CD8-positive, alpha-beta memory T cell (primary cell): ENCODE measurements at regions not wholly inside any gene's neighbourhood (a gene's known extent, or its start where the extent isn't known, plus 50 kb on each side); places are given as distances from the start of the nearest gene placed in this dataset.
A peak's percentile ranks its signal among the peaks of the same experiment; 100 is the strongest.
"Not testable (repeated sequence)": the region's sequence is repeated elsewhere in the genome, so short reads cannot be mapped to it uniquely, and the experiment has no call there.

Experiments used
- CTCF ChIA-PET: fragments of 350-600 bp; sonication (Branson Sonifier 250); formaldehyde crosslinking; loops from one replicate; lab custom pipeline; 2021; ENCODE audit warnings: antibody characterized with exemption; lab: Charles Lee
- POLR2A ChIA-PET: fragments of 350-600 bp; sonication (Branson Sonifier 250); formaldehyde crosslinking; loops from one replicate; lab custom pipeline; 2021; ENCODE audit warnings: antibody characterized with exemption; lab: Charles Lee
- DNase-seq, 5 donors: peaks; one replicate each; pipeline versions ENCODE4 v3.0.0 to v3.0.0-alpha.2; 2020 to 2022; ENCODE audit warnings: mixed read lengths in 1 of 5
- H3K27ac ChIP-seq: one replicate; pipeline ENCODE4 v1.7.0; 2013; ENCODE audit warnings: low read depth, mild to moderate bottlenecking, low read length, moderate library complexity
- H3K27me3 ChIP-seq: 2 replicates; pipeline ENCODE4 v1.7.0; 2013; ENCODE audit warnings: low read length, mild to moderate bottlenecking; ENCODE audit not compliant: insufficient read depth, poor library complexity, severe bottlenecking
- H3K36me3 ChIP-seq: 2 replicates; pipeline ENCODE4 v1.7.0; 2013; ENCODE audit warnings: mild to moderate bottlenecking, low read length, moderate library complexity; ENCODE audit not compliant: insufficient read depth
- H3K4me1 ChIP-seq: 2 replicates; pipeline ENCODE4 v1.7.0; 2013; ENCODE audit warnings: mild to moderate bottlenecking, low read length, moderate library complexity; ENCODE audit not compliant: insufficient read depth
- H3K4me3 ChIP-seq: 2 replicates; pipeline ENCODE4 v1.7.0; 2013; ENCODE audit warnings: mild to moderate bottlenecking, low read length
- H3K9me3 ChIP-seq: 2 replicates; pipeline ENCODE4 v1.7.0; 2013; ENCODE audit warnings: mild to moderate bottlenecking, low read length
- H3K27ac Mint-ChIP-seq, 8 donors: one replicate each; pipeline ENCODE4 v1.8.0; 2020 to 2021; ENCODE audit warnings: mixed read lengths in 8 of 8, mild to moderate bottlenecking in 6 of 8, inconsistent platforms in 3 of 8, moderate library complexity in 3 of 8
- H3K27me3 Mint-ChIP-seq, 2 donors: one replicate each; pipeline ENCODE4 v1.8.0; 2020 to 2021; ENCODE audit warnings: mixed read lengths in 2 of 2, mild to moderate bottlenecking in 1 of 2, moderate library complexity in 1 of 2
- H3K36me3 Mint-ChIP-seq, 3 donors: one replicate each; pipeline ENCODE4 v1.8.0; 2020 to 2021; ENCODE audit warnings: mixed read lengths in 3 of 3, inconsistent platforms in 1 of 3, mild to moderate bottlenecking in 1 of 3
- H3K4me1 Mint-ChIP-seq, 3 donors: one replicate each; pipeline ENCODE4 v1.8.0; 2020 to 2021; ENCODE audit warnings: mixed read lengths in 3 of 3, inconsistent platforms in 1 of 3, mild to moderate bottlenecking in 1 of 3
- H3K4me3 Mint-ChIP-seq, 7 donors: one replicate each; pipeline ENCODE4 v1.8.0; 2020 to 2021; ENCODE audit warnings: mixed read lengths in 7 of 7, mild to moderate bottlenecking in 6 of 7, moderate library complexity in 4 of 7, inconsistent platforms in 2 of 7
- H3K9me3 Mint-ChIP-seq, 5 donors: one replicate each; pipeline ENCODE4 v1.8.0; 2020 to 2022; ENCODE audit warnings: mixed read lengths in 5 of 5, mild to moderate bottlenecking in 3 of 5, moderate library complexity in 2 of 5, inconsistent platforms in 1 of 5

DNA sequence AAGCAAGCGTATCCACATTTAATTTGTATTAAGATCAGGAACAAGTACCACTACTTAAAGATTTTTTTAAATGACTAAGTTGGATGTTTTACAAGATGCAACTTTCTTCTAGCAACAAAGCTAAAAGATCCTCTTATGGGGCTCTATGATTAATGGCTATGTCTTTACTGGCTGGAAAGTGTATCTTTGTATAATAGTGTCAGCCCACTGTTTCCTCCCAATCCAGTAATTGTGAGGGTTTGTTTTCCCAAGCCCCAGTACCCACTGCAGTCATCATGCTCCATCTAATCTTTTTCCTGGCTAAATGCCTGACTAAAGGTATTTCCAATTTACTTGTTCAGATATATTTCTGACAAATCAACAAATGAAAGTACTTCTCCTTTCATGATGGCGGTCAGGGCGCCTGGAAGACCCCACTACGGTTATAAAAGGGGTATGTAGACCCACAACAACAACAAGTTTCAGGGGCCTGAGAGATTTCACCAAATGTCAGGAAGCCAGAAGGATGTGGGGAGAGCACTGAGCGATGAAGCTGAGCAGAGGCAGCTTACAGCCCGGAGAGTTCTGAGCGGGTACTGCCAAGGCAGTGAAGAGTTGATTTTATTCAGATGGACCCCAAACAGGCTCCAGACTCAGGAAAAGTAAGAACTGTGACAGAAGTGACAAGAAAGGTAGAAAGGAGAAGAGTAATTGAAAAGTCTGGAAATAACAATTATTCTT is 222.6 kb upstream of the KLF14 start:
- Mint-ChIP-seq H3K9me3 (no peaks in the 10 kb centered on the region), H3K4me3 (peak overlapping the region; percentile 69 to 91 (median 75)), H3K27me3 (no peaks in the 10 kb centered on the region), H3K27ac (peak overlapping the region in 7 of 8 donors; percentile 89 to 100 (median 97)), H3K36me3 (peaks cover 0 to 76% (median 12%) of the 10 kb centered on the region in 3 donors), H3K4me1 (peaks cover 0 to 77% (median 0%) of the 10 kb centered on the region in 3 donors)
- POLR2A ChIA-PET: interaction anchor here (0.8 to 3.0 kb wide), 7 partner anchors 9 to 150 kb away, joined by 3 to 11 read pairs (median 4); no protein-coding TSS in a partner anchor
- H3K27ac ChIP-seq: peak overlapping the region; percentile 27
- H3K9me3 ChIP-seq: no peaks in the 10 kb centered on the region
- no peaks in the 10 kb centered on the region for H3K27me3 ChIP-seq
- peaks cover 84% of the 10 kb centered on the region for H3K4me1 ChIP-seq
- H3K36me3 ChIP-seq: no peaks in the 10 kb centered on the region
- no peak for DNase-seq
- CTCF ChIA-PET: interaction anchor here (1.0 to 4.9 kb wide), 5 partner anchors 9 to 114 kb away, joined by 4 to 56 read pairs (median 5); no protein-coding TSS in a partner anchor
- no peak overlapping the region for H3K4me3 ChIP-seq

DNA sequence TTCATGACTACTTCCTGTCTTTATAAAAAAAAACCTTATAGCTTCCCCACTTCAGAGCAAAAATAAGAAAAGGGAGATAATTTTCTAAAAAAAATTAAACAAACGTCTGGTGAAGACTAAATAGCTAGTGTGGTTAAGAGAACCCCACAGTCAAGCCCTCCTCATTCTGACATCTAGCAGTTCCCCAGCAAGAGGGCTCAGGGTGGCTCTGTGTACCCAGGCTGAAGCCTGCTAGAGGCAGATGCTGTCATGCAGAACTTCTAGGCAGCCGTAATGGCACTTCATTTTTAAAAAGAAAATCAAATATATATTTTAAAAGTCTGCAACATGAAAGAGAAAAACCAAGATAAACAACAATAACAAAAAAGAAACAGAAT is 223.1 kb upstream of the KLF14 start:
- no peaks in the 10 kb centered on the region for H3K9me3 Mint-ChIP-seq
- Histone ChIP-seq H3K4me3 (no peak overlapping the region), H3K27ac (peak overlapping the region; percentile 27), H3K9me3 (no peaks in the 10 kb centered on the region), H3K36me3 (no peaks in the 10 kb centered on the region), H3K4me1 (peaks cover 84% of the 10 kb centered on the region), H3K27me3 (no peaks in the 10 kb centered on the region)
- peak overlapping the region in 7 of 8 donors; percentile 89 to 100 (median 97) for H3K27ac Mint-ChIP-seq
- ChIA-PET CTCF (interaction anchor here (1.0 to 4.9 kb wide), 7 partner anchors 8 to 113 kb away, joined by 3 to 56 read pairs (median 4); no protein-coding TSS in a partner anchor), POLR2A (interaction anchor here (0.8 to 3.0 kb wide), 6 partner anchors 10 to 149 kb away, joined by 3 to 11 read pairs (median 4); no protein-coding TSS in a partner anchor)
- H3K4me3 Mint-ChIP-seq: peak overlapping the region; percentile 69 to 91 (median 75)
- peaks cover 0 to 80% (median 10%) of the 10 kb centered on the region in 3 donors for H3K36me3 Mint-ChIP-seq
- peaks cover 0 to 82% (median 0%) of the 10 kb centered on the region in 3 donors for H3K4me1 Mint-ChIP-seq
- H3K27me3 Mint-ChIP-seq: no peaks in the 10 kb centered on the region
- DNase-seq: peak in 4 of 5 donors; percentile 26 to 67 (median 33)

DNA sequence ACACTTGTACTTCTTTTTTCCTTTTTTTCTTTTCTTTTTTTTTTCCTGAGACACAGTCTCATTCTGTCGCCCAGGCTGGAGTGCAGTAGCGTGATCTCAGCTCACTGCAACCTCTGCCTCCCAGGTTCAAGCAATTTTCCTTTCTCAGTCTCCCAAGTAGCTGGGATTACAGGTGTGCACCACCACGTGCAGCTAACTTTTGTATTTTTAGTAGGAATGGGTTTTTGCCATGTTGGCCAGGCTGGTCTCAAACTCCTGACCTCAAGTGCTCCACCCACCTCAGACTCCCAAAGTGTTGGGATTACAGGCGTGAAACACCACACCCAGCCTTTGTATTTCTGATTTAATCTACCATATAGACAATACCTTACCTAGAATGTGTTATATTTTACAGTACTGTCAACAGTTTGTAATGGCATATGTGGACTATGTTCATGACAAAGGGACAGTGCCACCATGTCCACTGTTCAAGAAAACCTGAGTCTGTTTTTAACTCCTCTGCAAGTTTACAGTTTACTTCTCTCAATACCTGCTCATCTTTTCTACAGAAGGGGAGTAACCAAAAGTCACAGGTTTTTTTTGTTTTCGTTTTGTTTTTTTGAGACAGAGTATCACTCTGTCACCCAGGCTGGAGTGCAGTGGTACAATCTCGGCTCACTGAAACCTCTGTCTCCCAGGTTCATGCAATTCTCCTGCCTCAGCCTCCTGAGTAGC is 223.9 kb upstream of the KLF14 start:
- H3K4me3 ChIP-seq: peak overlapping the region; percentile 9
- H3K27ac ChIP-seq, H3K36me3 ChIP-seq, H3K9me3 Mint-ChIP-seq, H3K27me3 Mint-ChIP-seq, DNase-seq, H3K9me3 ChIP-seq, H3K27me3 ChIP-seq: not testable (repeated sequence)
- peak overlapping the region; percentile 69 to 91 (median 75) for H3K4me3 Mint-ChIP-seq
- ChIA-PET CTCF (interaction anchor here (0.6 to 4.9 kb wide), 11 partner anchors 8 to 82 kb away, joined by 3 to 56 read pairs (median 7); no protein-coding TSS in a partner anchor), POLR2A (interaction anchor here (0.6 to 1.4 kb wide), 6 partner anchors 45 to 148 kb away, joined by 3 to 5 read pairs (median 4); no protein-coding TSS in a partner anchor)
- H3K27ac Mint-ChIP-seq: peak overlapping the region in 7 of 8 donors; percentile 81 to 100 (median 95)
- peaks cover 0 to 82% (median 9%) of the 10 kb centered on the region in 3 donors for H3K36me3 Mint-ChIP-seq
- H3K4me1 ChIP-seq: peaks cover 84% of the 10 kb centered on the region
- peaks cover 0 to 87% (median under 1%) of the 10 kb centered on the region in 3 donors for H3K4me1 Mint-ChIP-seq

DNA sequence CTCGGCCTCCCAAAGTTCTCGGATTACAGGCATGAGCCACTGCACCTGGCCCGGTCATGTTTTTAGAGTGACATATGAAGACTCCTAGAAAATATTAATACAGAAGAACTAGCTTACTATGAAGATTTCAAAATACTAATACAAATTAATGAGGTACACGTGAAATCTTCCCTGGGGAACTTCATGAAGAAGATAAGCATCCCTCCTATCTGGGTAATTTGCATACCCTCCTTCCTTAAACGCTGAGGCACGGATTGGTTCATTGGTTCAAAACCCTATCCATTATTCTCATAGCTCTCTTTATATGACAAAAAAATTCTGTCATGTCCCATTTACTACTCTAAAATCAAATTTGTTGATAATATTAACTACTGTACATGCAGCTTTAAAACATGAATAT is 224.8 kb upstream of the KLF14 start:
- no peak overlapping the region for H3K27ac ChIP-seq
- no peaks in the 10 kb centered on the region for H3K36me3 ChIP-seq
- H3K9me3 ChIP-seq: no peaks in the 10 kb centered on the region
- Mint-ChIP-seq H3K27ac (peak overlapping the region in 7 of 8 donors; percentile 81 to 100 (median 95)), H3K9me3 (no peaks in the 10 kb centered on the region), H3K4me3 (peak overlapping the region; percentile 69 to 91 (median 75)), H3K36me3 (peaks cover 0 to 81% (median 11%) of the 10 kb centered on the region in 3 donors), H3K4me1 (peaks cover 0 to 88% (median 5%) of the 10 kb centered on the region in 3 donors), H3K27me3 (no peaks in the 10 kb centered on the region)
- CTCF ChIA-PET: interaction anchor here (0.6 to 4.9 kb wide), 15 partner anchors 11 to 895 kb away, joined by 3 to 56 read pairs (median 5); no protein-coding TSS in a partner anchor
- H3K4me1 ChIP-seq: peaks cover 77% of the 10 kb centered on the region
- no peak for DNase-seq
- POLR2A ChIA-PET: interaction anchor here (1.1 to 2.0 kb wide), 4 partner anchors 9 to 147 kb away, joined by 3 to 9 read pairs (median 3); no protein-coding TSS in a partner anchor
- no peaks in the 10 kb centered on the region for H3K27me3 ChIP-seq
- no peak overlapping the region for H3K4me3 ChIP-seq

DNA sequence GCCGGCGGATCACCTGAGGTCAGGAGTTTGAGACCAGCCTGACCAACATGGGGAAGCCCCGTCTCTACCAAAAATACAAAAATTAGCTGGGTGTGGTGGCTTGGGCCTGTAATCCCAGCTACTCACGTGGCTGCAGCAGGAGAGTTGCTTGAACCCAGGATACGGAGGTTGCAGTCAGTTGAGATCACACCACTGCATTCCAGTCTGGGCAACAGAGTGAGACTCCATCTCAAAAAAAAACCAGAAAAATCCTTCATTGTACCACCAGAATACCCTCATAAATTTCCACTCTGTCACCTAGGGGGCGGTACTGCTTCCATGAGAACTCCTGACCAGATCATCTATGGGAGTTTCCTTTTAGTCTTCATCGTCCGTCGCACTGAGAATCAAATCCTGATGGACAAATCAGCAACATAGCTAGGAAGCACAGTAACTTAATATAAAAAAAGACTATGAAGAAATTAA is 225.8 kb upstream of the KLF14 start:
- peak overlapping the region; percentile 69 for H3K27ac ChIP-seq
- peak overlapping the region; percentile 57 for H3K4me3 ChIP-seq
- peaks cover 2 to 80% (median 5%) of the 10 kb centered on the region in 3 donors for H3K4me1 Mint-ChIP-seq
- H3K4me1 ChIP-seq: peaks cover 68% of the 10 kb centered on the region
- no peaks in the 10 kb centered on the region for H3K9me3 Mint-ChIP-seq
- no peak for DNase-seq
- POLR2A ChIA-PET: interaction anchor here (0.7 to 3.0 kb wide), 7 partner anchors 10 to 52 kb away, joined by 3 to 14 read pairs (median 3); no protein-coding TSS in a partner anchor
- H3K27me3 ChIP-seq: no peaks in the 10 kb centered on the region
- peaks cover 0 to 79% (median 7%) of the 10 kb centered on the region in 3 donors for H3K36me3 Mint-ChIP-seq
- H3K9me3 ChIP-seq: no peaks in the 10 kb centered on the region
- H3K36me3 ChIP-seq: no peaks in the 10 kb centered on the region
- H3K27ac Mint-ChIP-seq: peak overlapping the region in 7 of 8 donors; percentile 95 to 100 (median 99)
- CTCF ChIA-PET: interaction anchor here (0.8 to 4.9 kb wide), 16 partner anchors 11 to 84 kb away, joined by 3 to 56 read pairs (median 5); no protein-coding TSS in a partner anchor
- H3K27me3 Mint-ChIP-seq: no peaks in the 10 kb centered on the region
- peak overlapping the region; percentile 87 to 92 (median 88) for H3K4me3 Mint-ChIP-seq

DNA sequence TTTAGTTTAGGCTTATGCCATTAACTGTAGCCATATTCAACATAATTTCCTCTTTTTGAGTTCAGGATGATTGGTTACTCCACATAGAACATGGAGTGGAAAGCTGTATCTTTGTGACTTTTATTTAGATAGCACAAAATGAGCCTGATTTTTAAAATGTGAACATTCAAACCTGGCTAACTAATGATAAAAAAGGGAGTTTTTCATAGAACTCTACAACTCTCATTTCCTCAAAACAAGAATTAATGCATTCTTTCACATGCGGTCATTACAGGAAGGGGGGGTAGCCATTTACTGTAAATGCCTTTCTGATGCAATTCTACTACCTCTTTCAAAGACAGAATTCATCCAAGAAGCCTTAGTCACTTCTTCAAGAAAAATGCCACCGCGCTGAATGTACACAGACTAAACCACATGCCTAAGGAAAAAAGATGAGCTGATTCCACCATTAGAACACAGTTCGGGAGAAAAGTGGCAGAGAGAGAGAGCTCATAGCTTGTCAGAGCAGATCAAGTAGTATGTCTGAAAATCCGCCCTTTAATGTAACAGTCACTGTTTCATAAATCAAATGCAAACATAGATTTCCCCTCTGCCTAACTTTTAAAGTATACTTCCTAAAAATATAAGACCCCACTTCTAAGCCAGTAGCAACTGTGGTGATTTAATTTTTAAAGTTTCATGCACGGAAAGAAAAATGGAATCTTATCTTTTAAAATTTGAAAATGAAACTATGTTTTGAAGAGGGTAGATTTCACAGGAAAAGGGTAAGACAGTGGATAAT is 226.4 kb upstream of the KLF14 start:
- DNase-seq: peak in 4 of 5 donors; percentile 33 to 59 (median 57)
- peaks cover 0 to 75% (median 7%) of the 10 kb centered on the region in 3 donors for H3K36me3 Mint-ChIP-seq
- no peaks in the 10 kb centered on the region for H3K27me3 Mint-ChIP-seq
- no peaks in the 10 kb centered on the region for H3K36me3 ChIP-seq
- peak overlapping the region; percentile 57 for H3K4me3 ChIP-seq
- peak overlapping the region; percentile 69 for H3K27ac ChIP-seq
- POLR2A ChIA-PET: interaction anchor here (0.7 to 3.0 kb wide), 7 partner anchors 11 to 52 kb away, joined by 3 to 14 read pairs (median 3); no protein-coding TSS in a partner anchor
- H3K4me1 ChIP-seq: peaks cover 62% of the 10 kb centered on the region
- H3K4me1 Mint-ChIP-seq: peaks cover 3 to 73% (median 5%) of the 10 kb centered on the region in 3 donors
- no peaks in the 10 kb centered on the region for H3K9me3 Mint-ChIP-seq
- H3K9me3 ChIP-seq: no peaks in the 10 kb centered on the region
- H3K4me3 Mint-ChIP-seq: peak overlapping the region; percentile 87 to 92 (median 88)
- peak overlapping the region in 7 of 8 donors; percentile 95 to 100 (median 99) for H3K27ac Mint-ChIP-seq
- CTCF ChIA-PET: interaction anchor here (0.7 to 4.9 kb wide), 16 partner anchors 11 to 64 kb away, joined by 3 to 56 read pairs (median 5); no protein-coding TSS in a partner anchor
- H3K27me3 ChIP-seq: no peaks in the 10 kb centered on the region
